MM.1S (cell line): ENCODE measurements at regions not wholly inside any gene's neighbourhood (a gene's known extent, or its start where the extent isn't known, plus 50 kb on each side); places are given as distances from the start of the nearest gene placed in this dataset.
"Not testable (repeated sequence)": the region's sequence is repeated elsewhere in the genome, so short reads cannot be mapped to it uniquely, and the experiment has no call there.

Experiments
- DNase-seq: peaks from one replicate; pipeline ENCODE4 v3.0.0-alpha.2; 2015
- H2AFZ ChIP-seq: fragments of 300-600 bp; sonication (generic); 2 replicates; pipeline ENCODE4 v1.6.0; 2016; ENCODE audit warnings: antibody characterized with exemption, low read length
- H3F3A ChIP-seq: fragments of 300-600 bp; sonication (generic); 2 replicates; pipeline ENCODE4 v1.6.1; 2016; ENCODE audit warnings: mild to moderate bottlenecking, antibody characterized with exemption, low read length, moderate library complexity, mixed read lengths; ENCODE audit not compliant: insufficient read depth
- H3K27ac ChIP-seq: fragments of 300-600 bp; sonication (generic); 2 replicates; pipeline ENCODE4 v1.5.1; 2016; ENCODE audit warnings: mild to moderate bottlenecking, low read length
- H3K27me3 ChIP-seq: fragments of 300-600 bp; sonication (generic); replicated peaks from 2 replicates; pipeline ENCODE4 v1.6.0; 2016; ENCODE audit warnings: low read length; ENCODE audit not compliant: insufficient read depth
- H3K36me3 ChIP-seq: fragments of 300-600 bp; sonication (generic); replicated peaks from 2 replicates; pipeline ENCODE4 v1.6.1; 2016; ENCODE audit warnings: mild to moderate bottlenecking, low read length, mixed read lengths; ENCODE audit not compliant: insufficient read depth
- H3K4me1 ChIP-seq: fragments of 300-600 bp; sonication (generic); 2 replicates; pipeline ENCODE4 v1.6.1; 2016; ENCODE audit warnings: low read length, mixed read lengths
- H3K4me2 ChIP-seq: fragments of 300-600 bp; sonication (generic); 2 replicates; pipeline ENCODE4 v1.6.0; 2016; ENCODE audit warnings: low read depth, low read length
- H3K4me3 ChIP-seq: fragments of 300-600 bp; sonication (generic); 2 replicates; pipeline ENCODE4 v1.5.1; 2016; ENCODE audit warnings: low read length, mixed read lengths
- H3K79me2 ChIP-seq: fragments of 300-600 bp; sonication (generic); 2 replicates; pipeline ENCODE4 v1.6.1; 2016; ENCODE audit warnings: mixed run types, low read length, mixed read lengths
- H3K9ac ChIP-seq: fragments of 300-600 bp; sonication (generic); 2 replicates; pipeline ENCODE4 v1.6.1; 2016; ENCODE audit warnings: low read length, mixed read lengths
- H3K9me2 ChIP-seq: fragments of 300-600 bp; sonication (generic); replicated peaks from 2 replicates; pipeline ENCODE4 v1.6.1; 2016; ENCODE audit warnings: mild to moderate bottlenecking, low read length, mixed read lengths; ENCODE audit not compliant: insufficient read depth
- H3K9me3 ChIP-seq: fragments of 300-600 bp; sonication (generic); replicated peaks from 2 replicates; pipeline ENCODE4 v1.6.1; 2016; ENCODE audit warnings: mild to moderate bottlenecking, low read length, mixed read lengths; ENCODE audit not compliant: insufficient read depth
- H4K20me1 ChIP-seq: fragments of 300-600 bp; sonication (generic); 2 replicates; pipeline ENCODE4 v1.6.1; 2016; ENCODE audit warnings: mild to moderate bottlenecking, low read length, moderate library complexity, mixed read lengths; ENCODE audit not compliant: insufficient read depth
- CTCF ChIP-seq: fragments of 300-600 bp; sonication (generic); IDR thresholded peaks from 2 replicates; pipeline ENCODE4 v1.5.1; 2016; ENCODE audit warnings: antibody characterized with exemption, low read length, mixed read lengths
- EZH2 ChIP-seq: fragments of 300-600 bp; sonication (generic); optimal IDR thresholded peaks from 2 replicates; pipeline ENCODE3; 2017; ENCODE audit warnings: low read depth, mild to moderate bottlenecking, antibody characterized with exemption, low read length, mixed read lengths
- EZH2phosphoT487 ChIP-seq: fragments of 300-600 bp; sonication (generic); IDR thresholded peaks from 2 replicates; pipeline ENCODE4 v1.6.1; 2018; ENCODE audit warnings: antibody characterized with exemption, low read length

GRCh38 chr2:175247159-175247558 lies 65.6 kb upstream of the ATP5MC3 start:
- Histone ChIP-seq H3K4me2 (no peak overlapping the region), H3K4me1 (no peaks in the 10 kb centered on the region)

GRCh38 chr2:175244697-175245096 lies 63.2 kb upstream of the ATP5MC3 start:
- Histone ChIP-seq H3K4me3 (no peak overlapping the region), H3F3A (no peaks in the 10 kb centered on the region), H3K79me2 (no peaks in the 10 kb centered on the region), H2AFZ (no peak overlapping the region), H3K27ac (no peak overlapping the region), H3K4me2 (no peak overlapping the region), H3K9ac (no peak overlapping the region), H3K9me3 (no peaks in the 10 kb centered on the region), H3K4me1 (no peaks in the 10 kb centered on the region), H3K36me3 (no peaks in the 10 kb centered on the region), H3K9me2 (no peaks in the 10 kb centered on the region), H3K27me3 (no peaks in the 10 kb centered on the region), H4K20me1 (no peaks in the 10 kb centered on the region)
- DNase-seq: no peak
- TF ChIP-seq CTCF (no peak), EZH2phosphoT487 (no peak), EZH2 (no peak)

More at GRCh38 chr2:175247159-175247558, 65.6 kb upstream of the ATP5MC3 start:
- DNase-seq: no peak
- Histone ChIP-seq H3K27ac (no peak overlapping the region), H3K9me3 (no peaks in the 10 kb centered on the region), H3K9me2 (no peaks in the 10 kb centered on the region), H3K79me2 (no peaks in the 10 kb centered on the region), H3F3A (no peaks in the 10 kb centered on the region), H4K20me1 (no peaks in the 10 kb centered on the region), H3K4me3 (no peak overlapping the region), H3K9ac (no peak overlapping the region), H3K27me3 (no peaks in the 10 kb centered on the region), H2AFZ (no peak overlapping the region), H3K36me3 (no peaks in the 10 kb centered on the region)
- TF ChIP-seq EZH2 (no peak), CTCF (no peak), EZH2phosphoT487 (no peak)

DNA sequence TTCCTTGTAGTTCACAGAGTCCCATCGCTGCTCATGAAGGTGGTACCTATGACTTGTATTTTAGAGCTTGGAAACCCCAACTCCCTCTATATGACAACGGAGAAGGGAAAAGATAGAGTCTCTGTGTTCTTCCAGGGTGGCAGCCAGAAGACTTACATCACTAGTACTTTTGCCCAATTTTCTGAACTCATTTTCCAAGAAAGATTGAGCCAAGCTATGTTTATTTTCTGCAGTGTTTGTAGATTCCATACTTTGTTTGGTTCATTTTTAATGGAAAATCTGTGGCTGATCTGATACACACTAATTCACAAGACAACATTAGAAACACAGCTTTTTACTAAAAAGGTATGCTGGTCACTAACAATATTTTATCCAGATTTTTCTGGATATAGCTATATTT lies 60.2 kb upstream of the ATP5MC3 start:
- no peak overlapping the region for H3K4me2 ChIP-seq
- H3K4me3 ChIP-seq: no peak overlapping the region
- TF ChIP-seq CTCF: no peak
- no peak for TF ChIP-seq EZH2phosphoT487
- TF ChIP-seq EZH2: no peak
- H3K9me2 ChIP-seq: no peaks in the 10 kb centered on the region
- no peak for DNase-seq
- H3K27ac ChIP-seq: no peak overlapping the region
- no peaks in the 10 kb centered on the region for H3F3A ChIP-seq
- no peaks in the 10 kb centered on the region for H3K36me3 ChIP-seq
- H3K27me3 ChIP-seq: no peaks in the 10 kb centered on the region
- no peaks in the 10 kb centered on the region for H3K4me1 ChIP-seq
- H4K20me1 ChIP-seq: no peaks in the 10 kb centered on the region
- no peaks in the 10 kb centered on the region for H3K9me3 ChIP-seq
- H3K79me2 ChIP-seq: no peaks in the 10 kb centered on the region
- H3K9ac ChIP-seq: no peak overlapping the region
- no peak overlapping the region for H2AFZ ChIP-seq

DNA sequence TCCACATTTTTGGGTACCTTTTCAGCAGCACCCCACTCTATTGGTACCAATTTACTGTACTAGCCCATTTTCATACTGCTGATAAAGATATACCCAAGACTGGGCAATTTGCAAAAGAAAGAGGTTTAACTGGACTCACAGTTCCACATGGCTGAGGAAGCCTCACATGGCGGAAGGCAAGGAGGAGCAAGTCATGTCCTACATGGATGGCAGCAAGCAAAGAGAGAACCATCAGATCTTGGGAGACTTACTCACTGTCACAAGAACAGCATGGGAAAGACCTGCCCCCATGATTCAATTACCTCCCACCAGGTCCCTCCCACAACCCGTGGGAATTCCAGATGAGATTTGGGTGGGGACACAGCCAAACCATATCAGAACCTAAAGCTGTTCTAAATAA lies 58.5 kb upstream of the ATP5MC3 start:
- H3K36me3 ChIP-seq, H3K27me3 ChIP-seq, H4K20me1 ChIP-seq, H3K27ac ChIP-seq, H3K79me2 ChIP-seq, H2AFZ ChIP-seq, DNase-seq, H3K9ac ChIP-seq, H3K4me3 ChIP-seq, H3F3A ChIP-seq, H3K4me2 ChIP-seq, H3K4me1 ChIP-seq, H3K9me2 ChIP-seq, H3K9me3 ChIP-seq: not testable (repeated sequence)
